A549 (cell line): ENCODE measurements at regions not wholly inside any gene's neighbourhood (a gene's known extent, or its start where the extent isn't known, plus 50 kb on each side); places are given as distances from the start of the nearest gene placed in this dataset.

ENCODE experiments used
- ATAC-seq, 2 experiments: fragments of 200-7000 bp in 1 of 2; fragments of >200 bp in 1 of 2; cut with Nextera tagmentation in 1 of 2; cut with Tn5 transposase in 1 of 2; 3 replicates each; pipeline versions ENCODE4 v1.8.0 to v1.9.1; 2018 to 2020; ENCODE audit warnings: mild to moderate bottlenecking in 1 of 2, moderate library complexity in 1 of 2
- CTCF ChIA-PET: fragments of 300-600 bp; sonication (Branson Sonifier 250); formaldehyde crosslinking; extraction: SDS; loops from one replicate; lab custom pipeline; 2021; ENCODE audit warnings: antibody characterized with exemption, inconsistent platforms; lab: Yijun Ruan, JAX
- POLR2A ChIA-PET: fragments of 350-600 bp; formaldehyde crosslinking; extraction: SDS; loops from one replicate; lab custom pipeline; 2021; ENCODE audit warnings: antibody characterized with exemption, inconsistent platforms; lab: Yijun Ruan, JAX
- DNase-seq, 2 experiments: peaks; one replicate each; pipeline versions ENCODE4 v3.0.0 to v3.0.0-alpha.2; 2011 to 2016; ENCODE audit warnings: low read depth in 1 of 2, low spot score in 1 of 2
- FAIRE-seq: peaks from 2 replicates; lab custom pipeline; 2011; peaks lifted over from hg19 to GRCh38; lab: Jason Lieb, UNC
- H3K27ac ChIP-seq, 2 experiments: fragments of >200 bp; sonication (Bioruptor Twin); formaldehyde crosslinking; 3 replicates each; pipeline ENCODE4 v1.5.1; 2016 to 2017
- H3K4me1 ChIP-seq: fragments of >200 bp; sonication (Bioruptor Twin); formaldehyde crosslinking; 3 replicates; pipeline ENCODE4 v1.6.1; 2016
- H3K4me2 ChIP-seq: fragments of >200 bp; sonication (Bioruptor Twin); formaldehyde crosslinking; 3 replicates; pipeline ENCODE4 v1.6.1; 2016
- H3K4me3 ChIP-seq: fragments of >200 bp; sonication (Bioruptor Twin); formaldehyde crosslinking; 3 replicates; pipeline ENCODE4 v1.5.1; 2016
- H3K9me3 ChIP-seq: fragments of >200 bp; sonication (Bioruptor Twin); formaldehyde crosslinking; 3 replicates; pipeline ENCODE4 v1.6.1; 2016
- ATOH8 ChIP-seq: fragments of 250-450 bp; sonication (Bioruptor Pico); IDR thresholded peaks from 2 replicates; pipeline ENCODE4 v1.5.0; 2020; ENCODE audit warnings: low read depth, mild to moderate bottlenecking, moderate library complexity
- BCL3 ChIP-seq: fragments of >200 bp; sonication (Bioruptor Twin); formaldehyde crosslinking; IDR thresholded peaks from 3 replicates; pipeline ENCODE4 v1.6.1; 2016
- CEBPB ChIP-seq, 2 experiments: fragments of >200 bp in 1 of 2; sonication (Bioruptor Twin) in 1 of 2; formaldehyde crosslinking in 1 of 2; IDR thresholded peaks; 2 replicates each; pipeline ENCODE4 v1.6.1; 2012 to 2016
- CHD4 ChIP-seq: fragments of 200-600 bp; sonication (generic); IDR thresholded peaks from 2 replicates; pipeline ENCODE4 v1.6.1; 2016; ENCODE audit warnings: antibody characterized with exemption, mild to moderate bottlenecking, borderline replicate concordance
- ESRRA ChIP-seq: fragments of 150-350 bp; IDR thresholded peaks from 2 replicates; pipeline ENCODE4 v1.6.1; 2014; ENCODE audit warnings: mild to moderate bottlenecking, low read length, borderline replicate concordance
- FOSB ChIP-seq: fragments of 250-450 bp; sonication (Bioruptor Pico); IDR thresholded peaks from 2 replicates; pipeline ENCODE4 v1.5.0; 2020; ENCODE audit warnings: mild to moderate bottlenecking, moderate library complexity
- HEYL ChIP-seq: fragments of 250-450 bp; sonication (Bioruptor Pico); IDR thresholded peaks from 2 replicates; pipeline ENCODE4 v1.8.0; 2021; ENCODE audit warnings: mild to moderate bottlenecking, moderate library complexity
- HMGXB4 ChIP-seq: fragments of 250-450 bp; sonication (Bioruptor Pico); IDR thresholded peaks from 2 replicates; pipeline ENCODE4 v1.5.0; 2021; ENCODE audit warnings: mild to moderate bottlenecking, moderate library complexity, borderline replicate concordance
- JUN ChIP-seq, 2 experiments: fragments of >200 bp; sonication (Bioruptor Twin); formaldehyde crosslinking; IDR thresholded peaks; 2 replicates in 1 of 2; 3 replicates in 1 of 2; pipeline ENCODE4 v1.6.1; 2016 to 2017
- JUNB ChIP-seq: fragments of >200 bp; sonication (Bioruptor Twin); formaldehyde crosslinking; IDR thresholded peaks from 2 replicates; pipeline ENCODE4 v1.6.1; 2016
- KDM1A ChIP-seq: fragments of 200-600 bp; sonication (generic); IDR thresholded peaks from 2 replicates; pipeline ENCODE4 v1.6.1; 2016; ENCODE audit warnings: low read depth, mild to moderate bottlenecking
- MAFK ChIP-seq: fragments of 450-650 bp; IDR thresholded peaks from 2 replicates; pipeline ENCODE4 v1.6.1; 2014; ENCODE audit not compliant: partially characterized antibody
- MYC ChIP-seq: IDR thresholded peaks from 2 replicates; pipeline ENCODE4 v1.6.1; 2012; ENCODE audit warnings: mild to moderate bottlenecking, inconsistent platforms, low read length, improper control_type of control experiment, borderline replicate concordance
- NFE2L2 ChIP-seq: fragments of 150-350 bp; conservative IDR thresholded peaks from 2 replicates; pipeline ENCODE4 v1.6.1; 2014; ENCODE audit warnings: low read length
- NR3C1 ChIP-seq: fragments of >200 bp; sonication (Bioruptor Twin); formaldehyde crosslinking; IDR thresholded peaks from 3 replicates; pipeline ENCODE4 v1.6.1; 2017
- PBX3 ChIP-seq: IDR thresholded peaks from 2 replicates; pipeline ENCODE4 v1.6.1; 2012
- PHF8 ChIP-seq: fragments of 200-600 bp; sonication (generic); IDR thresholded peaks from 2 replicates; pipeline ENCODE4 v1.6.1; 2016; ENCODE audit warnings: low read depth, mild to moderate bottlenecking, antibody characterized with exemption, moderate library complexity, borderline replicate concordance
- POLR2A ChIP-seq: IDR thresholded peaks from 2 replicates; pipeline ENCODE4 v1.6.1; 2012; ENCODE audit warnings: mild to moderate bottlenecking, low read length
- POLR2AphosphoS2 ChIP-seq: conservative IDR thresholded peaks from 2 replicates; pipeline ENCODE4 v1.6.1; 2012; ENCODE audit warnings: low read length, improper control_type of control experiment, inconsistent platforms
- RARB ChIP-seq: fragments of 250-450 bp; sonication (Bioruptor Pico); IDR thresholded peaks from 2 replicates; pipeline ENCODE4 v1.8.0; 2021; ENCODE audit warnings: mild to moderate bottlenecking, moderate library complexity
- TFCP2L1 ChIP-seq: fragments of 250-450 bp; sonication (Bioruptor Pico); IDR thresholded peaks from 2 replicates; pipeline ENCODE4 v1.5.0; 2021; ENCODE audit warnings: mild to moderate bottlenecking
- USF2 ChIP-seq: fragments of 450-650 bp; IDR thresholded peaks from 2 replicates; pipeline ENCODE4 v1.6.1; 2014; ENCODE audit warnings: antibody characterized with exemption
- ZNF302 ChIP-seq: fragments of 250-450 bp; sonication (Bioruptor Pico); IDR thresholded peaks from 2 replicates; pipeline ENCODE4 v1.9.0; 2021; ENCODE audit warnings: inconsistent platforms, mild to moderate bottlenecking, moderate library complexity
- WGBS: methylation state at CpG from one replicate; pipeline ENCODE4 v1.1.6; 2017; ENCODE audit errors: missing lambda C conversion rate; 5-methylcytosine and 5-hydroxymethylcytosine counted together

GRCh38 chr18:57230861-57231585 is 84.1 kb downstream of the BOD1L2 start:
- Histone ChIP-seq H3K4me3 (no peak overlapping the region), H3K4me1 (no peaks in the 10 kb centered on the region), H3K9me3 (no peaks in the 10 kb centered on the region), H3K27ac (no peak overlapping the region), H3K4me2 (no peak overlapping the region)
- CTCF ChIA-PET: no interaction called here
- FAIRE-seq: no peak
- POLR2A ChIA-PET: interaction anchor here (0.7 kb wide), 1 partner anchor 80 kb away, joined by 3 read pairs; no protein-coding TSS in a partner anchor
- 56% methylated on average over 6 of the region's 7 CpGs for WGBS
- DNase-seq: no peak
- ATAC-seq: no peak
- TF ChIP-seq BCL3 (no peak), HMGXB4 (CRISPR knock-in tag) (no peak), CEBPB (IDR thresholded peaks at IDR 0.05) (no peak), PBX3 (no peak), USF2 (no peak), RARB (CRISPR knock-in tag) (no peak), KDM1A (no peak), ESRRA (no peak), HEYL (CRISPR knock-in tag) (no peak), POLR2A (no peak)

- no peaks in the 10 kb centered on the region for H3K4me1 ChIP-seq
- no peak for TF ChIP-seq JUN (IDR thresholded peaks at IDR 0.05)
- TF ChIP-seq ATOH8 (CRISPR knock-in tag): no peak
- no peak for TF ChIP-seq NFE2L2
- TF ChIP-seq RARB (CRISPR knock-in tag): no peak
- no peak for TF ChIP-seq KDM1A
- no peak for TF ChIP-seq TFCP2L1
- TF ChIP-seq MAFK: no peak
- TF ChIP-seq PHF8: no peak
- FAIRE-seq (no peak), ATAC-seq (no peak), DNase-seq (no peak)
- ChIA-PET CTCF (no interaction called here), POLR2A (interaction anchor here (0.7 kb wide), 1 partner anchor 81 kb away, joined by 3 read pairs; no protein-coding TSS in a partner anchor)
- no peak overlapping the region for H3K27ac ChIP-seq
- H3K9me3 ChIP-seq: no peaks in the 10 kb centered on the region
- H3K4me2 ChIP-seq: no peak overlapping the region
- 100% methylated on average over 2 of the region's 3 CpGs for WGBS
- H3K4me3 ChIP-seq: no peak overlapping the region
Observed at GRCh38 chr18:57231864-57232263, 85.0 kb downstream of the BOD1L2 start.

GRCh38 chr18:57234346-57234745 is 87.5 kb downstream of the BOD1L2 start:
- Histone ChIP-seq H3K4me2 (no peak overlapping the region), H3K4me1 (no peaks in the 10 kb centered on the region), H3K4me3 (no peak overlapping the region), H3K9me3 (no peaks in the 10 kb centered on the region), H3K27ac (no peak overlapping the region)
- DNase-seq (no peak), FAIRE-seq (no peak), ATAC-seq (no peak)
- CTCF ChIA-PET: interaction anchor here (0.6 kb wide), 1 partner anchor 515 kb away, joined by 3 read pairs; no protein-coding TSS in a partner anchor
- no peak for TF ChIP-seq CHD4
- no peak for TF ChIP-seq PHF8
- no peak for TF ChIP-seq ZNF302 (CRISPR knock-in tag)
- no peak for TF ChIP-seq NR3C1
- TF ChIP-seq MYC: no peak
- no peak for TF ChIP-seq POLR2AphosphoS2
- TF ChIP-seq JUNB: no peak
- TF ChIP-seq FOSB (CRISPR knock-in tag): no peak
- no peak for TF ChIP-seq BCL3
- 50% methylated on average over 9 of the region's 9 CpGs for WGBS
- POLR2A ChIA-PET: no interaction called here
